Right atrium auricular region (tissue), 2 donors: ENCODE measurements at regions not wholly inside any gene's neighbourhood (a gene's known extent, or its start where the extent isn't known, plus 50 kb on each side); places are given as distances from the start of the nearest gene placed in this dataset.

Source experiments
- DNase-seq: peaks from one replicate; pipeline ENCODE4 v3.0.0-alpha.2; 2019; ENCODE audit warnings: low spot score
- H3K27ac ChIP-seq, 2 donors: fragments of 200-600 bp; sonication (generic); 1 replicate in 1 of 2; 2 replicates in 1 of 2; pipeline ENCODE4 v1.5.1; 2016 to 2019
- H3K27me3 ChIP-seq, 2 donors: fragments of 200-600 bp; sonication (generic); one replicate each; pipeline versions ENCODE4 v1.5.1 to v1.6.0; 2017 to 2019
- H3K36me3 ChIP-seq: fragments of 200-600 bp; sonication (generic); one replicate; pipeline ENCODE4 v1.5.1; 2016
- H3K4me1 ChIP-seq, 2 donors: fragments of 200-600 bp; sonication (generic); one replicate each; pipeline versions ENCODE4 v1.5.1 to v1.6.0; 2017 to 2019
- H3K4me3 ChIP-seq, 2 donors: fragments of 200-600 bp; sonication (generic); 1 replicate in 1 of 2; 2 replicates in 1 of 2; pipeline ENCODE4 v1.5.1; 2017 to 2019; ENCODE audit warnings: mild to moderate bottlenecking in 1 of 2, moderate library complexity in 1 of 2
- H3K9me3 ChIP-seq, 2 donors: fragments of 200-600 bp; sonication (generic); one replicate each; pipeline ENCODE4 v1.5.1; 2019
- TF ChIP-seq, protein P1 (sequence below), 2 donors: fragments of 200-600 bp; sonication (generic); IDR thresholded peaks; one replicate each; pipeline ENCODE4 v1.5.1; 2019; ENCODE audit warnings: antibody characterized with exemption in 2 of 2

DNA sequence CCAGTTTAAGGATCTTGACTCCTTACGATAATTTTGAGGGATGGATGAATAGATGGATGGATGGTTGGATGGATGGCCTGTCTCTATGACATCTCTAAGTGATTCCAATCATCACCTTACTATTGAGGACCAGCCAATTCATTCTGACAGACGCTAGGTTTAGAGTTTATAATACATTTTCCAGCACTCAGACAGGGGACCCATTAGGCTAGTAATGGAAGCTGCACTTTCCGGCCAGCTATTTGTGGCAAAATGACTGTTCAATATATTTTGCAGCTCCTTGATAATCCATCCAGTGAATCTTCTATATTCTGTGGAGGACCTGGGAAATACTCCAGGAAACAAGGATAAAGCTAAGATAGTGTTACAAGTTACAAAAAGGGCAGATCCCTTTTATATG, 262.9 kb downstream of the TDRD15 start:
- Histone ChIP-seq H3K27me3 (no peaks in the 10 kb centered on the region), H3K4me3 (no peak overlapping the region), H3K9me3 (no peaks in the 10 kb centered on the region), H3K4me1 (no peaks in the 10 kb centered on the region), H3K36me3 (no peaks in the 10 kb centered on the region), H3K27ac (no peak overlapping the region)
- no peak for DNase-seq
- TF ChIP-seq, protein P1, sequence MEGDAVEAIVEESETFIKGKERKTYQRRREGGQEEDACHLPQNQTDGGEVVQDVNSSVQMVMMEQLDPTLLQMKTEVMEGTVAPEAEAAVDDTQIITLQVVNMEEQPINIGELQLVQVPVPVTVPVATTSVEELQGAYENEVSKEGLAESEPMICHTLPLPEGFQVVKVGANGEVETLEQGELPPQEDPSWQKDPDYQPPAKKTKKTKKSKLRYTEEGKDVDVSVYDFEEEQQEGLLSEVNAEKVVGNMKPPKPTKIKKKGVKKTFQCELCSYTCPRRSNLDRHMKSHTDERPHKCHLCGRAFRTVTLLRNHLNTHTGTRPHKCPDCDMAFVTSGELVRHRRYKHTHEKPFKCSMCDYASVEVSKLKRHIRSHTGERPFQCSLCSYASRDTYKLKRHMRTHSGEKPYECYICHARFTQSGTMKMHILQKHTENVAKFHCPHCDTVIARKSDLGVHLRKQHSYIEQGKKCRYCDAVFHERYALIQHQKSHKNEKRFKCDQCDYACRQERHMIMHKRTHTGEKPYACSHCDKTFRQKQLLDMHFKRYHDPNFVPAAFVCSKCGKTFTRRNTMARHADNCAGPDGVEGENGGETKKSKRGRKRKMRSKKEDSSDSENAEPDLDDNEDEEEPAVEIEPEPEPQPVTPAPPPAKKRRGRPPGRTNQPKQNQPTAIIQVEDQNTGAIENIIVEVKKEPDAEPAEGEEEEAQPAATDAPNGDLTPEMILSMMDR (IDR thresholded peaks at IDR 0.05) = no peak

DNA sequence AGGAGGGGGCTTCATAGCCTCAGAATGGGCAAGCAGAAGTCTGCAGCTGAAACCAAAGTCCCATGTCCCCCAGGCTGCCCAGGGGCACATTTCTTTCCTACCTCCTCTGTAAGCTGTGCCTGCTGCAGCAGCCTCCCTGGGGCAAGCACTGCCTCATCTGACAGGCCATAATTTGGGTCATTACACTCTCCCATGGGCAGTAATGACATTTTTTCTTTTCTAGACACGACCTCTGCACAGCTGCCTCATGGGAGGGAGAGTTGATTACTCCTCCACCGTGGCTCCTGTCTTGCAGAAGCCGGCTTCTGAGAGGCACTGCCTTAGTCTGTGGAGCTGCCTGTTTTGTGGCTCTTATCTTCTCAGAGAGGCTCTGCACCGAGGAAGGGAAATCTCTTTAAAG, 268.9 kb downstream of the TDRD15 start:
- Histone ChIP-seq H3K9me3 (no peaks in the 10 kb centered on the region), H3K4me1 (no peaks in the 10 kb centered on the region), H3K27ac (no peak overlapping the region), H3K4me3 (no peak overlapping the region), H3K36me3 (no peaks in the 10 kb centered on the region), H3K27me3 (no peaks in the 10 kb centered on the region)
- TF ChIP-seq, protein P1 (IDR thresholded peaks at IDR 0.05) = no peak
- no peak for DNase-seq

DNA sequence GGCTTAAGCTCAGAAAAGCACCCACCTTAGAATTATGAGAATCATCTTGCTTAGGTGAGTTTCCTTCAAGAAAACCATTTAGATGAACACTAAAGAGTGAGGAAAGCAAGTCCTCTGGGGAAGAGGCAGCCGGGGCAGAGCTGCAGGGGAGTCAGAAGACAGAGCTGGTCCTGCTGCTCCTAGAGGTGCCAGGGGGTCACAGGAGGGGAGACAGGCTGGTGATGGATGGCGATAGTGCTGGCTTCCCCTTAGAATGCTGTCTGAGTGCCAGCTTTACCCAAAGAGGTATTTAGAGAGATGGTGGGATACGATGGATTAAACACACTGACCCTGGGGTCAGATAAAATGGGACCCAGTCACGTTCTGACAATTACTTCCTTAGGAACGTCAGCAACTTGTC, 269.4 kb downstream of the TDRD15 start:
- H3K27ac ChIP-seq = no peak overlapping the region
- H3K9me3 ChIP-seq = no peaks in the 10 kb centered on the region
- no peak overlapping the region for H3K4me3 ChIP-seq
- no peaks in the 10 kb centered on the region for H3K27me3 ChIP-seq
- no peaks in the 10 kb centered on the region for H3K4me1 ChIP-seq
- no peak for DNase-seq
- TF ChIP-seq, protein P1 (IDR thresholded peaks at IDR 0.05) = no peak
- H3K36me3 ChIP-seq = no peaks in the 10 kb centered on the region

DNA sequence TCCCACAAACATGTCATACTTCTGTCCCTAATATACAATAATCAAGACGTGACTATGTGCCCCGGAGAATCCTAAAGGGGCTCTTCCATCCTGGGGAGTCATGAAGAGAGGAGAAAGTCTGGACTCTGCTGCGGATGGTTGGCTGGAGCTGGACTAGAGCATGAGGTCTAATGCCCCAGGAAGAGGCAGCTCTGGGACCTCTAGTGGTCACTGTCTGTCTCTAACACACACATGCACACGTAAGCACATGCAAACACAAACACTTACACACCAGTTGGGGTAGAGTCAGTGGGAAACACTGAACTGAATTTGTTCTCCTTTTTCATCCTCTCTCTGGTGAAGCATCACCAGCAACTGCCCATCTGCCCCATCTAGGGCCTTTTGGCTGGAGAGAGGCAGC, 271.6 kb downstream of the TDRD15 start:
- no peak for DNase-seq
- Histone ChIP-seq H3K4me3 (no peak overlapping the region), H3K4me1 (no peaks in the 10 kb centered on the region), H3K27ac (no peak overlapping the region), H3K27me3 (no peaks in the 10 kb centered on the region), H3K9me3 (no peaks in the 10 kb centered on the region), H3K36me3 (no peaks in the 10 kb centered on the region)
- TF ChIP-seq, protein P1 (IDR thresholded peaks at IDR 0.05) = peak in 1 of 2 donors; percentile 45

DNA sequence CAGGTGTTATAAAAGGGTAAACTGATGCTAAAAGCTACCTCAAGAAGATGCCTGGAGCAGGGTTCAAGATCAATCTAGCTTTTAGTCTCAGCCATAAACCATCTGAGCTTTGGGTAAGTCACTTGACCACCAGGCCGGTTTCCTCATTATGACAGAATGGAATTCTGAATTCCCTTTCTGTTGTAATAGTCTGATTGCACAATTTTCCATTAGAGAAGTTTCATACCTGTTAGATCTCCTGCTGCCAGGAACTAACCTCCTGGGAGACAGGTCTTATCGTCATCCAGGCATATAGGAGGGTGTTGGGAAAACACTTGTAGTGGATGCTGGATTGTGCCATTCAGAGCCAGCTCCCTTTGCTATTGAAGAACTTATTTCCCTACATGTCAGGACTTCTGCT, 272.5 kb downstream of the TDRD15 start:
- no peaks in the 10 kb centered on the region for H3K9me3 ChIP-seq
- no peak overlapping the region for H3K27ac ChIP-seq
- H3K27me3 ChIP-seq = no peaks in the 10 kb centered on the region
- H3K4me3 ChIP-seq = no peak overlapping the region
- TF ChIP-seq, protein P1 (IDR thresholded peaks at IDR 0.05) = no peak
- DNase-seq = no peak
- H3K4me1 ChIP-seq = no peaks in the 10 kb centered on the region
- no peaks in the 10 kb centered on the region for H3K36me3 ChIP-seq

DNA sequence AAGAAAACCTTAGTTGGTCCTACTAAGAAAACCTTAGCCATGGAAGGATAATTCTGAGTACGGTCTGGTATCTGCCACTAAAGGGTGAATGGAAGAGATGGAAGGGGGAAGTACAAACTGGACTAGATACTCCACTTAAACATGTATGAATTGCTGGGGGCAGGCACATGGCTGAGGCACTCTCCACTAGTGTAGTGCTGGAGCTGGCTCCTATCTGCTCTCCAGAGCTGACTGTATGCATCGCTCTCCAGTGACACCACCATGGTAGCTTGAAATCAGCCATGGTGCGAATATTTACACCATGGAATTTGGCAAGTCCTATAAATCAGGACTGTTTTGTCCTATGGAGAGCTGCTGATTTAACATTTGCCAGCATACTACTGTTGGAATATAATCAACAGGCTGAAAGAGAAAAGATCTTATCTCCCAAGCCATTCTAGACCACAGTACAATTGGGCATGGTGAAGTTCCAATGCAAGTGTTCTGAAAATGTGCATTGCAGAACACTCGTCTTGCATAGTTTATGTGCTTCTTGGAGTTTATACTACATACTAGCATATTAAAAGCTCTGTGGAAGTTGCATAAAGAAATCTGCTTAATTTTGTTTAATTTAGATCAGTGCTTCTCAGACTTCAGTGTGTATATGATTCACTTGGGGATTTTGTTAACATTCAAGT, 277.4 kb downstream of the TDRD15 start:
- Histone ChIP-seq H3K9me3 (no peaks in the 10 kb centered on the region), H3K4me1 (no peaks in the 10 kb centered on the region), H3K36me3 (no peaks in the 10 kb centered on the region), H3K4me3 (no peak overlapping the region), H3K27me3 (no peaks in the 10 kb centered on the region), H3K27ac (no peak overlapping the region)
- DNase-seq = no peak
- TF ChIP-seq, protein P1 (IDR thresholded peaks at IDR 0.05) = no peak
